ENCODE measurements at regions not wholly inside any gene's neighbourhood (a gene's known extent, or its start where the extent isn't known, plus 50 kb on each side); places are given as distances from the start of the nearest gene placed in this dataset.

- no peak overlapping the region for H3K4me3 ChIP-seq
- H3K9me3 ChIP-seq (replicated peaks in 1 of 3), result no peaks in the 10 kb centered on the region
- peaks cover 7% of the 10 kb centered on the region for H3K27me3 ChIP-seq
- H3K36me3 ChIP-seq (replicated peaks in 1 of 2), result no peaks in the 10 kb centered on the region
- DNase-seq, result no peak
- intact Hi-C loops (cut with DNase I), result no loop called here
- no peak overlapping the region for H3K27ac ChIP-seq
- TF ChIP-seq, protein P1, sequence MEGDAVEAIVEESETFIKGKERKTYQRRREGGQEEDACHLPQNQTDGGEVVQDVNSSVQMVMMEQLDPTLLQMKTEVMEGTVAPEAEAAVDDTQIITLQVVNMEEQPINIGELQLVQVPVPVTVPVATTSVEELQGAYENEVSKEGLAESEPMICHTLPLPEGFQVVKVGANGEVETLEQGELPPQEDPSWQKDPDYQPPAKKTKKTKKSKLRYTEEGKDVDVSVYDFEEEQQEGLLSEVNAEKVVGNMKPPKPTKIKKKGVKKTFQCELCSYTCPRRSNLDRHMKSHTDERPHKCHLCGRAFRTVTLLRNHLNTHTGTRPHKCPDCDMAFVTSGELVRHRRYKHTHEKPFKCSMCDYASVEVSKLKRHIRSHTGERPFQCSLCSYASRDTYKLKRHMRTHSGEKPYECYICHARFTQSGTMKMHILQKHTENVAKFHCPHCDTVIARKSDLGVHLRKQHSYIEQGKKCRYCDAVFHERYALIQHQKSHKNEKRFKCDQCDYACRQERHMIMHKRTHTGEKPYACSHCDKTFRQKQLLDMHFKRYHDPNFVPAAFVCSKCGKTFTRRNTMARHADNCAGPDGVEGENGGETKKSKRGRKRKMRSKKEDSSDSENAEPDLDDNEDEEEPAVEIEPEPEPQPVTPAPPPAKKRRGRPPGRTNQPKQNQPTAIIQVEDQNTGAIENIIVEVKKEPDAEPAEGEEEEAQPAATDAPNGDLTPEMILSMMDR (IDR thresholded peaks at IDR 0.05), result no peak
- TF ChIP-seq POLR2A (IDR thresholded peaks at IDR 0.05), result no peak
- H3K4me1 ChIP-seq (replicated peaks in 1 of 2), result no peaks in the 10 kb centered on the region
- 65 to 75% (median 73%) methylated on average over 3 of the region's 3 CpGs for WGBS, 4 donors
Measured at GRCh38 chr7:27398851-27399250, 156.2 kb downstream of the EVX1 start.

- Histone ChIP-seq H3K36me3 (replicated peaks in 1 of 2) (no peaks in the 10 kb centered on the region), H3K27me3 (peaks cover 7% of the 10 kb centered on the region), H3K9me3 (replicated peaks in 1 of 3) (no peaks in the 10 kb centered on the region), H3K27ac (no peak overlapping the region), H3K4me3 (no peak overlapping the region), H3K4me1 (replicated peaks in 1 of 2) (no peaks in the 10 kb centered on the region)
- intact Hi-C loops (cut with DNase I), result no loop called here
- DNase-seq, result no peak
- WGBS, 4 donors, result 58 to 69% (median 63%) methylated on average over 11 of the region's 11 CpGs
- TF ChIP-seq POLR2A (IDR thresholded peaks at IDR 0.05), result no peak
- TF ChIP-seq, protein P1 (IDR thresholded peaks at IDR 0.05), result no peak
Measured at GRCh38 chr7:27399791-27400567, 157.4 kb downstream of the EVX1 start.

DNA sequence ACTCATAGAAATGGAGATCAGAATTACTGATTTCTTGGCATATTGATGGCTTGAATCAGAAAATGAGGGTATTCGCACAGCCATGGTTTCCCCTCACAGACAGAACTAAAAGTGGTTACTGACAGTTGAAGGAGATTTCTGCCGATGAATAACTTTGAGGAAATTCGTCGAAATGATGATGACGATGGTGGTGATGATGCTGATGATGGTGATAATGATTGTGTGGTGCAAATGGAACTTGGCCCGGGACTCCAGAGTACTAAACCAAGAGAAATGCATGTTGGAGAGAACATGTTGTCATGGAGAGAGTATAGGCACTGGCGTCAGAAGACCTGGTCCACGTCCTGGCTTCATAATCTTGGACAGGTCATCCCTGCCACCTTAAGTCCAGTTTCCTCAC is 163.2 kb downstream of the EVX1 start:
- Histone ChIP-seq H3K4me3 (no peak overlapping the region), H3K27ac (no peak overlapping the region), H3K9me3 (replicated peaks in 1 of 3) (no peaks in the 10 kb centered on the region), H3K36me3 (replicated peaks in 1 of 2) (no peaks in the 10 kb centered on the region), H3K4me1 (replicated peaks in 1 of 2) (no peaks in the 10 kb centered on the region), H3K27me3 (peaks cover 4% of the 10 kb centered on the region)
- no peak for TF ChIP-seq POLR2A (IDR thresholded peaks at IDR 0.05)
- TF ChIP-seq, protein P1 (IDR thresholded peaks at IDR 0.05), result no peak
- 89 to 95% (median 92%) methylated on average over 8 of the region's 8 CpGs for WGBS, 4 donors
- DNase-seq, result no peak
- intact Hi-C loops (cut with DNase I), result no loop called here

DNA sequence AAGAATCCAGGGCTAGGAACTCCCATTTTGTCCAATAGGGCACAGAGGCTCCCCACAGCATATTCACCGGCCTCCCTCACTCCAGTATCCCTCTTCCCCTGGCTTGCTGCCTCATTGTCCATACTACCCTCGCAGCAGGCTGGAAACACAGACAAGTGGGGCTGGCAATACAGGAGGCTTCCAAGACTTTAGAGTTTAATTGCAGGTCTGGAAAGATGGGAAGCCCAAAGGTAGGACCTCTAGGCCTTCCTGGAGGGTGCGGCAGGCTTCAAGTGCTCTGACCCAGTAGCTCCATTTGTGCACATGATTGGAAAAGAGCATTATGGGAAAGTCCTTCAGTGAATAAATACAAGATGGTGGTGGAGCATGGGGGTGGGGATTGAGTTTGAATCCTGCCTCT is 166.7 kb downstream of the EVX1 start:
- no peak for DNase-seq
- no peaks in the 10 kb centered on the region for H3K4me1 ChIP-seq (replicated peaks in 1 of 2)
- 52 to 90% (median 79%) methylated on average over 3 of the region's 3 CpGs for WGBS, 4 donors
- no peaks in the 10 kb centered on the region for H3K9me3 ChIP-seq (replicated peaks in 1 of 3)
- H3K27me3 ChIP-seq, result no peaks in the 10 kb centered on the region
- no peak overlapping the region for H3K4me3 ChIP-seq
- intact Hi-C loops (cut with DNase I), result no loop called here
- H3K36me3 ChIP-seq (replicated peaks in 1 of 2), result no peaks in the 10 kb centered on the region
- no peak overlapping the region for H3K27ac ChIP-seq
- TF ChIP-seq, protein P1 (IDR thresholded peaks at IDR 0.05), result no peak
- no peak for TF ChIP-seq POLR2A (IDR thresholded peaks at IDR 0.05)

All from adrenal gland (tissue), 9 donors.